CD14-positive monocyte (primary cell): ENCODE measurements at regions not wholly inside any gene's neighbourhood (a gene's known extent, or its start where the extent isn't known, plus 50 kb on each side); places are given as distances from the start of the nearest gene placed in this dataset.

Experiments
- DNase-seq, 3 donors: peaks; one replicate each; pipeline ENCODE4 v3.0.0-alpha.2; 2011 to 2022
- H2AFZ ChIP-seq: 2 replicates; pipeline ENCODE4 v1.6.0; 2012; ENCODE audit warnings: mild to moderate bottlenecking, low read depth, low read length, inconsistent platforms; ENCODE audit not compliant: insufficient read depth, poor library complexity, severe bottlenecking
- H3K27ac ChIP-seq, 2 donors: 1 replicate in 1 of 2; 2 replicates in 1 of 2; pipeline ENCODE4 v1.5.1; 2012 to 2013; ENCODE audit warnings: low read length in 2 of 2, control low read depth in 1 of 2, inconsistent platforms in 1 of 2, low read depth in 1 of 2, mild to moderate bottlenecking in 1 of 2
- H3K27me3 ChIP-seq, 2 donors: one replicate each; pipeline versions ENCODE4 v1.6.0 to v1.6.1; 2011 to 2013; ENCODE audit warnings: low read length in 2 of 2; ENCODE audit not compliant: control insufficient read depth in 2 of 2, insufficient read depth in 2 of 2
- H3K36me3 ChIP-seq, 2 donors: replicated peaks in 1 of 2; 1 replicate in 1 of 2; 2 replicates in 1 of 2; pipeline versions ENCODE4 v1.5.1 to v1.6.1; 2012 to 2013; ENCODE audit warnings: low read length in 2 of 2, control low read depth in 1 of 2, inconsistent platforms in 1 of 2, mild to moderate bottlenecking in 1 of 2; ENCODE audit not compliant: insufficient read depth in 2 of 2, control insufficient read depth in 1 of 2
- H3K4me1 ChIP-seq, 2 donors: 1 replicate in 1 of 2; 2 replicates in 1 of 2; pipeline versions ENCODE4 v1.5.1 to v1.6.1; 2012 to 2013; ENCODE audit warnings: low read length in 2 of 2, control low read depth in 1 of 2, inconsistent platforms in 1 of 2, mild to moderate bottlenecking in 1 of 2, moderate library complexity in 1 of 2; ENCODE audit not compliant: insufficient read depth in 2 of 2, control insufficient read depth in 1 of 2
- H3K4me2 ChIP-seq: replicated peaks from 2 replicates; pipeline ENCODE3; 2012; ENCODE audit warnings: low read length, moderate library complexity, mild to moderate bottlenecking; ENCODE audit not compliant: poor library complexity, severe bottlenecking; ENCODE audit errors: extremely low read depth
- H3K4me3 ChIP-seq, 3 experiments: fragments of 200-600 bp in 1 of 3; sonication (generic) in 1 of 3; replicated peaks in 1 of 3; 1 replicate in 2 of 3; 2 replicates in 1 of 3; pipeline ENCODE4 v1.5.1; 2011 to 2013; ENCODE audit warnings: low read length in 3 of 3, mild to moderate bottlenecking in 3 of 3, control low read depth in 2 of 3, low read depth in 2 of 3, inconsistent platforms in 1 of 3, moderate library complexity in 1 of 3
- H3K79me2 ChIP-seq: 2 replicates; pipeline ENCODE4 v1.6.0; 2012; ENCODE audit warnings: mild to moderate bottlenecking, control low read depth, inconsistent platforms, low read length, moderate library complexity; ENCODE audit not compliant: insufficient read depth
- H3K9ac ChIP-seq: 2 replicates; pipeline ENCODE4 v1.6.0; 2017; ENCODE audit warnings: low read length, mild to moderate bottlenecking; ENCODE audit not compliant: insufficient read depth, poor library complexity, severe bottlenecking
- H3K9me3 ChIP-seq, 2 donors: replicated peaks in 1 of 2; 1 replicate in 1 of 2; 2 replicates in 1 of 2; pipeline versions ENCODE4 v1.5.1 to v1.6.1; 2012 to 2013; ENCODE audit warnings: low read length in 2 of 2, control low read depth in 1 of 2; ENCODE audit not compliant: control insufficient read depth in 1 of 2, insufficient read depth in 1 of 2
- H4K20me1 ChIP-seq: 2 replicates; pipeline ENCODE4 v1.6.0; 2012; ENCODE audit warnings: mild to moderate bottlenecking, low read length, control low read depth, moderate library complexity; ENCODE audit not compliant: insufficient read depth
- H3K27ac Mint-ChIP-seq, 7 donors: one replicate each; pipeline ENCODE4 v1.8.0; 2020; ENCODE audit warnings: mild to moderate bottlenecking in 7 of 7, mixed read lengths in 7 of 7, moderate library complexity in 6 of 7, inconsistent platforms in 2 of 7
- H3K27me3 Mint-ChIP-seq, 3 donors: one replicate each; pipeline ENCODE4 v1.8.0; 2021 to 2022; ENCODE audit warnings: low read depth in 3 of 3, mild to moderate bottlenecking in 3 of 3, mixed read lengths in 3 of 3, moderate library complexity in 3 of 3, inconsistent platforms in 1 of 3
- H3K36me3 Mint-ChIP-seq, 2 donors: one replicate each; pipeline ENCODE4 v1.8.0; 2020; ENCODE audit warnings: mixed read lengths in 2 of 2, inconsistent platforms in 1 of 2, mild to moderate bottlenecking in 1 of 2
- H3K4me1 Mint-ChIP-seq: one replicate; pipeline ENCODE4 v1.8.0; 2020; ENCODE audit warnings: mild to moderate bottlenecking, mixed read lengths
- H3K4me3 Mint-ChIP-seq, 2 donors: one replicate each; pipeline ENCODE4 v1.8.0; 2020; ENCODE audit warnings: mild to moderate bottlenecking in 2 of 2, mixed read lengths in 2 of 2, moderate library complexity in 1 of 2
- H3K9me3 Mint-ChIP-seq, 7 donors: one replicate each; pipeline ENCODE4 v1.8.0; 2020 to 2022; ENCODE audit warnings: mixed read lengths in 7 of 7, mild to moderate bottlenecking in 6 of 7, moderate library complexity in 6 of 7, inconsistent platforms in 2 of 7
- WGBS: methylation state at CpG from one replicate; pipeline ENCODE4 v1.1.5; 2013; ENCODE audit warnings: missing lambda C conversion rate; ENCODE audit not compliant: insufficient coverage; 5-methylcytosine and 5-hydroxymethylcytosine counted together
- intact Hi-C, 2 donors: fragments of 100-400 bp; cut with micrococcal nuclease; formaldehyde crosslinking; loops; one replicate each; pipeline versions ENCODE4 v1.15.0 to v1.15.1; 2023
- TF ChIP-seq, protein P1 (sequence below): fragments of 200-600 bp; IDR thresholded peaks from one replicate; pipeline ENCODE4 v1.8.0; 2022; ENCODE audit warnings: antibody characterized with exemption, mild to moderate bottlenecking

- Mint-ChIP-seq H3K27me3 (no peaks in the 10 kb centered on the region), H3K9me3 (peaks cover 3 to 40% (median 14%) of the 10 kb centered on the region in 7 donors), H3K4me1 (no peaks in the 10 kb centered on the region), H3K27ac (no peak overlapping the region), H3K36me3 (no peaks in the 10 kb centered on the region), H3K4me3 (no peak overlapping the region)
- H3K4me3 ChIP-seq: no peak overlapping the region
- H3K79me2 ChIP-seq: no peaks in the 10 kb centered on the region
- H3K27me3 ChIP-seq: no peaks in the 10 kb centered on the region
- TF ChIP-seq, protein P1, sequence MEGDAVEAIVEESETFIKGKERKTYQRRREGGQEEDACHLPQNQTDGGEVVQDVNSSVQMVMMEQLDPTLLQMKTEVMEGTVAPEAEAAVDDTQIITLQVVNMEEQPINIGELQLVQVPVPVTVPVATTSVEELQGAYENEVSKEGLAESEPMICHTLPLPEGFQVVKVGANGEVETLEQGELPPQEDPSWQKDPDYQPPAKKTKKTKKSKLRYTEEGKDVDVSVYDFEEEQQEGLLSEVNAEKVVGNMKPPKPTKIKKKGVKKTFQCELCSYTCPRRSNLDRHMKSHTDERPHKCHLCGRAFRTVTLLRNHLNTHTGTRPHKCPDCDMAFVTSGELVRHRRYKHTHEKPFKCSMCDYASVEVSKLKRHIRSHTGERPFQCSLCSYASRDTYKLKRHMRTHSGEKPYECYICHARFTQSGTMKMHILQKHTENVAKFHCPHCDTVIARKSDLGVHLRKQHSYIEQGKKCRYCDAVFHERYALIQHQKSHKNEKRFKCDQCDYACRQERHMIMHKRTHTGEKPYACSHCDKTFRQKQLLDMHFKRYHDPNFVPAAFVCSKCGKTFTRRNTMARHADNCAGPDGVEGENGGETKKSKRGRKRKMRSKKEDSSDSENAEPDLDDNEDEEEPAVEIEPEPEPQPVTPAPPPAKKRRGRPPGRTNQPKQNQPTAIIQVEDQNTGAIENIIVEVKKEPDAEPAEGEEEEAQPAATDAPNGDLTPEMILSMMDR: no peak
- no peaks in the 10 kb centered on the region for H4K20me1 ChIP-seq
- H3K4me2 ChIP-seq: no peak overlapping the region
- H3K27ac ChIP-seq: no peak overlapping the region
- H3K9ac ChIP-seq: no peak overlapping the region
- no CpG with 5 or more reads among the region's 6 CpGs for WGBS
- intact Hi-C loops: no loop called here
- no peaks in the 10 kb centered on the region for H3K36me3 ChIP-seq
- H3K9me3 ChIP-seq: peaks cover 20 to 35% of the 10 kb centered on the region in 2 donors
- H3K4me1 ChIP-seq: no peaks in the 10 kb centered on the region
- no peak for DNase-seq
- no peak overlapping the region for H2AFZ ChIP-seq
These were observed 148.4 kb upstream of the FGF16 start for GRCh38 chrX:77298790-77299189.

DNA sequence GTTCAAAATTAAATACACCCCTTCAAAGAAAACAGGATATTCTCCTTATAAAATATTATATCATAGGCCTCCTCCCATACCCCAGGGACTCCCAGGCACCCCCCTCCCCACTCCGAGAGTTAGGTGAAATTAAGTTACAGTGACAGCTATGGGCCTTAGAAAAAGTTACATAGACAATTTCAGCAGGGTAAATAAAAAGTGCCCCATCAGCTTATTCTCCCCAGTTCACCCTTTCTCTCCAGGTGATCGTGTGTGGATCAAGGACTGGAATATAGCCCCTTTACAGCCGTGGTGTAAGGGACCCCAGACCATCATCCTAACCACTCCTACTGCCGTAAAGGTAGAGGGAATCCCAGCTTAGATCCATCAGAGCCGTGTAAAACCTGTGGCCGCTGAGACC lies 147.6 kb upstream of the FGF16 start:
- Histone ChIP-seq H3K9ac (no peak overlapping the region), H3K4me3 (no peak overlapping the region), H3K79me2 (no peaks in the 10 kb centered on the region), H3K27me3 (no peaks in the 10 kb centered on the region), H2AFZ (no peak overlapping the region), H3K9me3 (peaks cover 20 to 31% of the 10 kb centered on the region in 2 donors), H3K36me3 (no peaks in the 10 kb centered on the region), H3K4me2 (no peak overlapping the region), H3K27ac (no peak overlapping the region), H3K4me1 (no peaks in the 10 kb centered on the region), H4K20me1 (no peaks in the 10 kb centered on the region)
- 80% methylated on average over 1 of the region's 6 CpGs for WGBS
- Mint-ChIP-seq H3K27ac (no peak overlapping the region), H3K36me3 (no peaks in the 10 kb centered on the region), H3K4me3 (no peak overlapping the region), H3K4me1 (no peaks in the 10 kb centered on the region), H3K9me3 (peaks cover 0 to 38% (median 12%) of the 10 kb centered on the region in 7 donors), H3K27me3 (no peaks in the 10 kb centered on the region)
- TF ChIP-seq, protein P1: no peak
- intact Hi-C loops: no loop called here
- no peak for DNase-seq
